ENCODE measurements at regions not wholly inside any gene's neighbourhood (a gene's known extent, or its start where the extent isn't known, plus 50 kb on each side); places are given as distances from the start of the nearest gene placed in this dataset.
A peak's percentile ranks its signal among the peaks of the same experiment; 100 is the strongest.

DNA sequence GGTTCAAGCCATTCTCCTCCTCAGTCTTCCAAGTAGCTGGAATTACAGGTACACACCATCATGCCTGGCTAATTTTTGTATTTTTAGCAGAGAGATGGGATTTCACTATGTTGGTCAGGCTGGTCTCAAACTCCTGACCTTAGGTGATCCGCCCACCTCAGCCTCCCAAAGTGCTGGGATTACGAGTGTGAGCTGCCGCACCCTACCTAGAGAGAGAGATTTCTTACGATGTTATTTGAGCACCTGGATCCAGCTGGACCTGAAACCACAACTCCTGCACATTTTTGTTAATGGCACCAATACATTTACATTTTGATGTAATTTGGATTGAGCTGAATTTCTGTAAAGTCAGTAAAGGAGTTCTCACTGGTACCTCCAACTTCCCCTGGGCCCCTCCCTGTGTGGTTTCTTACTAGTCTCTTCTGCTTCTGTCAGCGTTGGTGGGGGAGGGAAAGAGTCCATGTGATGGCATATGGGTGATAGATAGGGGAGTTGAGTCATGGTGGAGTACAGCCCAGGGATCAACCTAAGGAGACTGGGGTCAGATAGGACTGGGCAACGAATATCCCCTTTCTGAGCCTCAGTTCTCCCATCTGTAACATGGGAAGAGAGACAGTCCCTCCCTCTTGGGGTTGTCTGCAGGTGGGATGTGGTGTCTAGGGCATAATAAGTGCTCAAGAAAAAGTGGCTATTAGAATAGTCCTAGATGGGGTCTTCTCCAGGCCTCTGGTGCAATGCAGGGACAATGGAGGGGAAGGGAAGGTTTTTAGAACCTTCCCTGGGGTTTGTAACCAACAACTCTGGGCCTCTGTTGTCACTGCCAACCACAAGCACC is 83.3 kb upstream of the MED13L start:
- H3K4me2 ChIP-seq (ENCODE audit: low read length), result peak overlapping the region; percentile 21; the same call in 1 of the 2 replicates

DNA sequence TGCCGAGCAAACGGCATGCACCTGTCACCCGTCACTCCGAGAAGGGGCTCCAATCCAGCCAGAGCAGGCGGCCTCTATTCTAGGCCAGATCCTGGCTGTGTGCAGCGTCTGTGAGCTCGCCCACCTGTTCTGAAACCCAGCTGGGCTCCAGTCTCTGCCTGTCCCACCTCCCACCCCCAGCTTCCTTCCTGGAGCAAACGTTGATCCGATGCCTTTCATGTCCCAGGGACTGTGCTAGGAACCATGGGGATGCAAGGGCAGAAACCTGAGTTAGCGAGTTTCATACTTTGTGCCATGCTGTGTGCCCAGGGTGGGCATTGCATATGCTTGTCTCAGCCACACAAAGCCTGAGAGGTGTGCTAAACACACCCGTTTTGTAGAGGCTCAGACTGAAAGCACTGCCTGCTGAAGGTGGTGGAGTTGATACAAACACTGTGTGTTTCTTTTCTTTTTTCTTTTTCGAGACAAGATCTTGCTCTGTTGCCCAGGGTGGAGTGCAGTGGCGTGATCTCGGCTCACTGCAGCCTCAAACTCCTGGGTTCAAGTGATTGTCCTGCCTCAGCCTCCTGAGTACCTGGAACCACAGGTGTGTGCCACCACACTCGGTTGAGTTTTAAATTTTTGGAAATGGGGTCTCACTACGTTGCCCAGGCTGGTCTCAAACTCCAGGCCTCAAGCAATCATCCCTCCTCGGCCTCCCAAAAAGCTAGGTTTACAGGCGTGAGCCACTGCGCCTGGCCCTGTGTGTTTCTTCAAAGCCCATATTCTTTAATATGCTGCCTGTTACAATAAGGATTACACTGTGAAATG is 84.1 kb upstream of the MED13L start:
- Histone ChIP-seq H3K4me2 (ENCODE audit: low read length) (peak overlapping the region; percentile 21; the same call in 1 of the 2 replicates), H3K27ac (ENCODE audit: low read length) (no peak overlapping the region)
- TF ChIP-seq, protein P1, sequence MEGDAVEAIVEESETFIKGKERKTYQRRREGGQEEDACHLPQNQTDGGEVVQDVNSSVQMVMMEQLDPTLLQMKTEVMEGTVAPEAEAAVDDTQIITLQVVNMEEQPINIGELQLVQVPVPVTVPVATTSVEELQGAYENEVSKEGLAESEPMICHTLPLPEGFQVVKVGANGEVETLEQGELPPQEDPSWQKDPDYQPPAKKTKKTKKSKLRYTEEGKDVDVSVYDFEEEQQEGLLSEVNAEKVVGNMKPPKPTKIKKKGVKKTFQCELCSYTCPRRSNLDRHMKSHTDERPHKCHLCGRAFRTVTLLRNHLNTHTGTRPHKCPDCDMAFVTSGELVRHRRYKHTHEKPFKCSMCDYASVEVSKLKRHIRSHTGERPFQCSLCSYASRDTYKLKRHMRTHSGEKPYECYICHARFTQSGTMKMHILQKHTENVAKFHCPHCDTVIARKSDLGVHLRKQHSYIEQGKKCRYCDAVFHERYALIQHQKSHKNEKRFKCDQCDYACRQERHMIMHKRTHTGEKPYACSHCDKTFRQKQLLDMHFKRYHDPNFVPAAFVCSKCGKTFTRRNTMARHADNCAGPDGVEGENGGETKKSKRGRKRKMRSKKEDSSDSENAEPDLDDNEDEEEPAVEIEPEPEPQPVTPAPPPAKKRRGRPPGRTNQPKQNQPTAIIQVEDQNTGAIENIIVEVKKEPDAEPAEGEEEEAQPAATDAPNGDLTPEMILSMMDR (IDR thresholded peaks at IDR 0.05; ENCODE audit: low read depth, low read length), result no peak
- no peak for TF ChIP-seq EZH2phosphoT487 (IDR thresholded peaks at IDR 0.05; ENCODE audit: low read depth)

More for the DNA sequence above, 83.3 kb upstream of the MED13L start:
- TF ChIP-seq, protein P1 (IDR thresholded peaks at IDR 0.05; ENCODE audit: low read depth, low read length), result no peak
- TF ChIP-seq EZH2phosphoT487 (IDR thresholded peaks at IDR 0.05; ENCODE audit: low read depth), result no peak
- H3K9me3 ChIP-seq (ENCODE audit: insufficient read depth, low read length), result no peaks in the 10 kb centered on the region
- no peak overlapping the region for H3K9ac ChIP-seq (ENCODE audit: low read length)
- H4K20me1 ChIP-seq (ENCODE audit: insufficient read depth, low read length), result no peaks in the 10 kb centered on the region
- no peaks in the 10 kb centered on the region for H3K36me3 ChIP-seq (replicated peaks; ENCODE audit: low read depth, low read length)
- peaks cover 23% of the 10 kb centered on the region for H3K27me3 ChIP-seq (ENCODE audit: low read depth, low read length)
- no peak overlapping the region for H3K4me3 ChIP-seq (ENCODE audit: low read length)
- H3K79me2 ChIP-seq (ENCODE audit: low read length), result no peaks in the 10 kb centered on the region
- H2AFZ ChIP-seq (ENCODE audit: low read depth, low read length), result no peak overlapping the region; the same call in 1 of the 2 replicates
- peaks cover 34% of the 10 kb centered on the region for H3K4me1 ChIP-seq (ENCODE audit: low read length)
- no peak overlapping the region for H3K27ac ChIP-seq (ENCODE audit: low read length)

DNA sequence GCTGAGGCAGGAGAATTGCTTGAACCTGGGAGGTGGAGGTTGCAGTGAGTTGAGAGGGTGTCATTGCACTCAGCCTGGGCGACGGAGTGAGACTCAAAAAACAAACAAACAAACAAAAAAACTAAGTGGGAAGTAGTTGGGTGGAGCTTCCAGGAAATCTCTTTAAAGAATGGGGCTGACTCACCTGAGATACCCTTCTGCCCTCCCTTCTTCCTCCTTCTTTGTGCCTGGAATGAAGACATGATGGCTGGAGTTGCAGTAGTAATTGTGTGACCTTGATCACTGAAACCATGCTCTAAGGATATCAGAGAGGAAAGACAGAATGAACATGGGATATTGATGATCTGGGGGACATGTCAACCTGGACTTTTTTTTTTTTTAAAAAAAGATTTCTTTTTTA is 87.6 kb upstream of the MED13L start:
- TF ChIP-seq EZH2phosphoT487 (IDR thresholded peaks at IDR 0.05; ENCODE audit: low read depth), result no peak
- TF ChIP-seq, protein P1 (IDR thresholded peaks at IDR 0.05; ENCODE audit: low read depth, low read length), result no peak

More for the DNA sequence above, 84.1 kb upstream of the MED13L start:
- H4K20me1 ChIP-seq (ENCODE audit: insufficient read depth, low read length), result no peaks in the 10 kb centered on the region
- peaks cover 23% of the 10 kb centered on the region for H3K27me3 ChIP-seq (ENCODE audit: low read depth, low read length)
- no peak overlapping the region; the same call in 1 of the 2 replicates for H2AFZ ChIP-seq (ENCODE audit: low read depth, low read length)
- H3K9ac ChIP-seq (ENCODE audit: low read length), result no peak overlapping the region
- no peak overlapping the region for H3K4me3 ChIP-seq (ENCODE audit: low read length)
- H3K36me3 ChIP-seq (replicated peaks; ENCODE audit: low read depth, low read length), result no peaks in the 10 kb centered on the region
- H3K4me1 ChIP-seq (ENCODE audit: low read length), result peaks cover 34% of the 10 kb centered on the region
- H3K9me3 ChIP-seq (ENCODE audit: insufficient read depth, low read length), result no peaks in the 10 kb centered on the region
- no peaks in the 10 kb centered on the region for H3K79me2 ChIP-seq (ENCODE audit: low read length)

More for the DNA sequence above, 87.6 kb upstream of the MED13L start:
- no peak overlapping the region for H3K27ac ChIP-seq (ENCODE audit: low read length)
- H2AFZ ChIP-seq (ENCODE audit: low read depth, low read length), result no peak overlapping the region
- no peaks in the 10 kb centered on the region for H4K20me1 ChIP-seq (ENCODE audit: insufficient read depth, low read length)
- no peaks in the 10 kb centered on the region for H3K36me3 ChIP-seq (replicated peaks; ENCODE audit: low read depth, low read length)
- H3K9me3 ChIP-seq (ENCODE audit: insufficient read depth, low read length), result no peaks in the 10 kb centered on the region
- H3K4me3 ChIP-seq (ENCODE audit: low read length), result no peak overlapping the region
- H3K9ac ChIP-seq (ENCODE audit: low read length), result no peak overlapping the region
- H3K79me2 ChIP-seq (ENCODE audit: low read length), result no peaks in the 10 kb centered on the region
- H3K27me3 ChIP-seq (ENCODE audit: low read depth, low read length), result peaks cover 18% of the 10 kb centered on the region
- peaks cover 18% of the 10 kb centered on the region for H3K4me1 ChIP-seq (ENCODE audit: low read length)
- H3K4me2 ChIP-seq (ENCODE audit: low read length), result no peak overlapping the region

Measured in OCI-LY3 (cell line).